OCI-LY1 (cell line): ENCODE measurements at regions not wholly inside any gene's neighbourhood (a gene's known extent, or its start where the extent isn't known, plus 50 kb on each side); places are given as distances from the start of the nearest gene placed in this dataset.

Experiments
- H2AFZ ChIP-seq: fragments of 200-600 bp; sonication (generic), shearing (Covaris generic); 2 replicates; pipeline ENCODE4 v1.6.0; 2014; ENCODE audit warnings: antibody characterized with exemption, mild to moderate bottlenecking, low read length
- H3F3A ChIP-seq: fragments of 200-600 bp; sonication (generic), shearing (Covaris generic); 2 replicates; pipeline ENCODE4 v1.6.0; 2014; ENCODE audit warnings: mild to moderate bottlenecking, antibody characterized with exemption, low read length, moderate library complexity; ENCODE audit not compliant: insufficient read depth
- H3K27ac ChIP-seq: fragments of 200-600 bp; sonication (generic); 2 replicates; pipeline ENCODE4 v1.5.1; 2014; ENCODE audit warnings: low read length, mixed run types, mild to moderate bottlenecking, low read depth; ENCODE audit not compliant: poor library complexity, severe bottlenecking
- H3K27me3 ChIP-seq: fragments of 200-600 bp; sonication (generic); 2 replicates; pipeline ENCODE4 v1.6.0; 2014; ENCODE audit warnings: antibody characterized with exemption, mild to moderate bottlenecking, low read length, moderate library complexity; ENCODE audit not compliant: insufficient read depth
- H3K36me3 ChIP-seq: fragments of 200-600 bp; sonication (generic); 2 replicates; pipeline ENCODE4 v1.6.1; 2014; ENCODE audit warnings: mild to moderate bottlenecking, antibody characterized with exemption, low read length, moderate library complexity, mixed read lengths; ENCODE audit not compliant: insufficient read depth
- H3K4me1 ChIP-seq: fragments of 200-600 bp; sonication (generic); 2 replicates; pipeline ENCODE4 v1.5.1; 2014; ENCODE audit warnings: mild to moderate bottlenecking, low read length, moderate library complexity; ENCODE audit not compliant: insufficient read depth, severe bottlenecking
- H3K4me2 ChIP-seq: fragments of 200-600 bp; sonication (generic), shearing (Covaris generic); 2 replicates; pipeline ENCODE4 v1.6.1; 2014; ENCODE audit warnings: low read length
- H3K4me3 ChIP-seq: fragments of 200-600 bp; sonication (generic); 2 replicates; pipeline ENCODE4 v1.5.1; 2014; ENCODE audit warnings: low read length, low read depth, mild to moderate bottlenecking, mixed read lengths; ENCODE audit not compliant: poor library complexity, severe bottlenecking
- H3K79me2 ChIP-seq: fragments of 200-600 bp; shearing (Covaris generic); 2 replicates; pipeline ENCODE4 v1.6.1; 2016; ENCODE audit warnings: mixed run types, low read length, mixed read lengths; ENCODE audit not compliant: insufficient read depth
- H3K9ac ChIP-seq: fragments of 200-600 bp; sonication (generic), shearing (Covaris generic); 2 replicates; pipeline ENCODE4 v1.6.1; 2014; ENCODE audit warnings: mild to moderate bottlenecking, low read length, mixed read lengths
- H3K9me2 ChIP-seq: fragments of 200-600 bp; sonication (generic), shearing (Covaris generic); 2 replicates; pipeline ENCODE4 v1.6.1; 2014; ENCODE audit warnings: low read depth, mild to moderate bottlenecking, low read length, mixed read lengths
- H3K9me3 ChIP-seq: fragments of 200-600 bp; shearing (Covaris generic); 2 replicates; pipeline ENCODE4 v1.6.1; 2014; ENCODE audit warnings: low read length, mixed read lengths
- H4K20me1 ChIP-seq: fragments of 200-600 bp; sonication (generic), shearing (Covaris generic); 2 replicates; pipeline ENCODE4 v1.6.0; 2016; ENCODE audit warnings: mild to moderate bottlenecking, low read length; ENCODE audit not compliant: insufficient read depth
- CTCF ChIP-seq: fragments of 200-600 bp; sonication (generic), shearing (Covaris generic); IDR thresholded peaks from 2 replicates; pipeline ENCODE4 v1.5.1; 2017; ENCODE audit warnings: mild to moderate bottlenecking, antibody characterized with exemption, low read length, moderate library complexity, mixed read lengths
- EZH2 ChIP-seq: fragments of 200-600 bp; sonication (generic), shearing (Covaris generic); IDR thresholded peaks from 2 replicates; pipeline ENCODE4 v1.8.0; 2017; ENCODE audit warnings: borderline replicate concordance, mixed run types, mild to moderate bottlenecking, antibody characterized with exemption, low read length, moderate library complexity, mixed read lengths

- H3K27ac ChIP-seq, result no peak overlapping the region
- no peaks in the 10 kb centered on the region for H3K4me1 ChIP-seq
- H3K9me3 ChIP-seq, result no peaks in the 10 kb centered on the region
- no peak for TF ChIP-seq CTCF
- TF ChIP-seq EZH2, result no peak
- no peaks in the 10 kb centered on the region for H3K9me2 ChIP-seq
- H3K79me2 ChIP-seq, result no peaks in the 10 kb centered on the region
- no peaks in the 10 kb centered on the region for H3K36me3 ChIP-seq
- no peak overlapping the region for H2AFZ ChIP-seq
- no peaks in the 10 kb centered on the region for H3F3A ChIP-seq
- no peak overlapping the region for H3K4me3 ChIP-seq
- no peaks in the 10 kb centered on the region for H4K20me1 ChIP-seq
- H3K27me3 ChIP-seq, result no peaks in the 10 kb centered on the region
- H3K9ac ChIP-seq, result no peak overlapping the region
- no peak overlapping the region for H3K4me2 ChIP-seq
Measured at GRCh38 chr7:20913853-20914252, 127.2 kb upstream of the SP8 start.

GRCh38 chr7:20916311-20916710 is 129.6 kb upstream of the SP8 start:
- TF ChIP-seq CTCF (no peak), EZH2 (no peak)
- H3K4me2 ChIP-seq, result no peak overlapping the region
- H3K27me3 ChIP-seq, result no peaks in the 10 kb centered on the region
- no peaks in the 10 kb centered on the region for H3F3A ChIP-seq
- no peak overlapping the region for H3K9ac ChIP-seq
- no peak overlapping the region for H2AFZ ChIP-seq
- no peaks in the 10 kb centered on the region for H3K36me3 ChIP-seq
- H4K20me1 ChIP-seq, result no peaks in the 10 kb centered on the region
- no peaks in the 10 kb centered on the region for H3K79me2 ChIP-seq
- no peak overlapping the region for H3K4me3 ChIP-seq
- H3K4me1 ChIP-seq, result no peaks in the 10 kb centered on the region
- H3K9me3 ChIP-seq, result no peaks in the 10 kb centered on the region
- H3K27ac ChIP-seq, result no peak overlapping the region
- no peaks in the 10 kb centered on the region for H3K9me2 ChIP-seq

- Histone ChIP-seq H3K27ac (no peak overlapping the region), H3K36me3 (no peaks in the 10 kb centered on the region), H3K9ac (no peak overlapping the region), H3K27me3 (no peaks in the 10 kb centered on the region), H2AFZ (no peak overlapping the region), H3K9me2 (no peaks in the 10 kb centered on the region), H3K79me2 (no peaks in the 10 kb centered on the region), H3K9me3 (no peaks in the 10 kb centered on the region), H3F3A (no peaks in the 10 kb centered on the region), H4K20me1 (no peaks in the 10 kb centered on the region), H3K4me3 (no peak overlapping the region), H3K4me1 (no peaks in the 10 kb centered on the region), H3K4me2 (no peak overlapping the region)
- TF ChIP-seq EZH2 (no peak), CTCF (no peak)
Measured at GRCh38 chr7:20917603-20918002, 130.9 kb upstream of the SP8 start.
